Endothelial cell (in vitro differentiated cells): ENCODE measurements at regions not wholly inside any gene's neighbourhood (a gene's known extent, or its start where the extent isn't known, plus 50 kb on each side); places are given as distances from the start of the nearest gene placed in this dataset.
"Not testable (repeated sequence)": the region's sequence is repeated elsewhere in the genome, so short reads cannot be mapped to it uniquely, and the experiment has no call there.

Experiments used
- DNase-seq: peaks from one replicate; pipeline ENCODE4 v3.0.0; 2021; ENCODE audit warnings: low spot score
- H3K27ac Mint-ChIP-seq: one replicate; pipeline ENCODE4 v1.8.0; 2021; ENCODE audit warnings: mixed read lengths, inconsistent platforms; ENCODE audit not compliant: unreplicated experiment
- H3K27me3 Mint-ChIP-seq: one replicate; pipeline ENCODE4 v1.8.0; 2021; ENCODE audit warnings: mild to moderate bottlenecking, moderate library complexity, mixed read lengths, inconsistent platforms; ENCODE audit not compliant: unreplicated experiment
- H3K36me3 Mint-ChIP-seq: one replicate; pipeline ENCODE4 v1.8.0; 2021; ENCODE audit warnings: mild to moderate bottlenecking, low read depth, mixed read lengths, inconsistent platforms; ENCODE audit not compliant: unreplicated experiment
- H3K4me1 Mint-ChIP-seq: one replicate; pipeline ENCODE4 v1.8.0; 2021; ENCODE audit warnings: mild to moderate bottlenecking, mixed read lengths, inconsistent platforms; ENCODE audit not compliant: unreplicated experiment
- H3K4me3 Mint-ChIP-seq: one replicate; pipeline ENCODE4 v1.8.0; 2021; ENCODE audit warnings: mild to moderate bottlenecking, mixed read lengths, inconsistent platforms; ENCODE audit not compliant: unreplicated experiment
- H3K9me3 Mint-ChIP-seq: one replicate; pipeline ENCODE4 v1.8.0; 2021; ENCODE audit warnings: mixed read lengths, inconsistent platforms; ENCODE audit not compliant: unreplicated experiment
- CTCF ChIP-seq: fragments of 200-600 bp; sonication (generic); IDR thresholded peaks from one replicate; pipeline ENCODE4 v1.5.0; 2021; ENCODE audit warnings: antibody characterized with exemption; ENCODE audit not compliant: unreplicated experiment

- TF ChIP-seq CTCF, result no peak
- H3K4me1 Mint-ChIP-seq, result no peaks in the 10 kb centered on the region
These were observed 445.8 kb upstream of the ISX start for GRCh38 chr22:34620161-34620560.

GRCh38 chr22:34620832-34621231 lies 445.1 kb upstream of the ISX start:
- TF ChIP-seq CTCF, result no peak
- H3K27ac Mint-ChIP-seq, result no peak overlapping the region
- no peaks in the 10 kb centered on the region for H3K36me3 Mint-ChIP-seq
- H3K4me1 Mint-ChIP-seq, result no peaks in the 10 kb centered on the region
- DNase-seq, result no peak
- peaks cover 35% of the 10 kb centered on the region for H3K9me3 Mint-ChIP-seq
- peaks cover 3% of the 10 kb centered on the region for H3K27me3 Mint-ChIP-seq
- H3K4me3 Mint-ChIP-seq, result no peak overlapping the region

More at GRCh38 chr22:34620161-34620560, 445.8 kb upstream of the ISX start:
- H3K36me3 Mint-ChIP-seq, result no peaks in the 10 kb centered on the region
- no peak overlapping the region for H3K27ac Mint-ChIP-seq
- H3K9me3 Mint-ChIP-seq, result peaks cover 35% of the 10 kb centered on the region
- no peak overlapping the region for H3K4me3 Mint-ChIP-seq
- peaks cover 3% of the 10 kb centered on the region for H3K27me3 Mint-ChIP-seq
- DNase-seq, result no peak

GRCh38 chr22:34622602-34623001 lies 443.4 kb upstream of the ISX start:
- no peak for DNase-seq
- no peak for TF ChIP-seq CTCF
- Mint-ChIP-seq H3K36me3 (no peaks in the 10 kb centered on the region), H3K4me3 (no peak overlapping the region), H3K4me1 (no peaks in the 10 kb centered on the region), H3K9me3 (peaks cover 31% of the 10 kb centered on the region), H3K27ac (no peak overlapping the region), H3K27me3 (peaks cover 3% of the 10 kb centered on the region)

- no peaks in the 10 kb centered on the region for H3K4me1 Mint-ChIP-seq
- TF ChIP-seq CTCF, result no peak
- H3K27me3 Mint-ChIP-seq, result peaks cover 3% of the 10 kb centered on the region
- no peaks in the 10 kb centered on the region for H3K36me3 Mint-ChIP-seq
- H3K27ac Mint-ChIP-seq, result no peak overlapping the region
- H3K4me3 Mint-ChIP-seq, result no peak overlapping the region
- H3K9me3 Mint-ChIP-seq, result peaks cover 31% of the 10 kb centered on the region
- DNase-seq, result no peak
These were observed 442.4 kb upstream of the ISX start for GRCh38 chr22:34623580-34623979.

- not testable (repeated sequence) for H3K27ac Mint-ChIP-seq, H3K36me3 Mint-ChIP-seq, H3K27me3 Mint-ChIP-seq, H3K4me1 Mint-ChIP-seq, H3K4me3 Mint-ChIP-seq, DNase-seq
- H3K9me3 Mint-ChIP-seq, result peaks cover 20% of the 10 kb centered on the region
These were observed 440.1 kb upstream of the ISX start for GRCh38 chr22:34625892-34626291.

- H3K9me3 Mint-ChIP-seq, result peaks cover 28% of the 10 kb centered on the region
- H3K27ac Mint-ChIP-seq, result no peak overlapping the region
- H3K4me1 Mint-ChIP-seq, result no peaks in the 10 kb centered on the region
- TF ChIP-seq CTCF, result no peak
- peaks cover 11% of the 10 kb centered on the region for H3K36me3 Mint-ChIP-seq
- H3K4me3 Mint-ChIP-seq, result no peak overlapping the region
- peaks cover 5% of the 10 kb centered on the region for H3K27me3 Mint-ChIP-seq
- no peak for DNase-seq
These were observed 427.8 kb upstream of the ISX start for GRCh38 chr22:34638128-34638527.
